ENCODE measurements at regions not wholly inside any gene's neighbourhood (a gene's known extent, or its start where the extent isn't known, plus 50 kb on each side); places are given as distances from the start of the nearest gene placed in this dataset.
"Not testable (repeated sequence)": the region's sequence is repeated elsewhere in the genome, so short reads cannot be mapped to it uniquely, and the experiment has no call there.

DNA sequence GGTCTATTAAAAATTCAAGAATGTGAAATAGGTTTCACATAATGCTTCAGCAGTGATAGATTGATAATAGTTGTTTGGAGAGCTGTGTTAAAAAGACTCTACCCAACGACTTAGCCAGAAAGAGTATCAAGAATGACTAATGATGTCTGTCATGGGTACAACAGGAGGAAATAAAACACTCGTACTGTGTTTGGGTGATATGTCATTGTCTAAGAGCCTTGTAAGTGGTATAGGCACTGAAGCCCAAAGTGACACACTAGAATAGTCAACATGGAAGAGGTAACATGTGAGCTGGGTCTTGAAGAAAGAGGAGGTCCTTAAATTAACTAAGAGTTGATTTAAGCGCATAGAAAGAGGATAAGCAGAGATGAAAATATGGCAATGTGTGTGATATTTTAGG lies 471.8 kb upstream of the MAN1A1 start:
- no peak for DNase-seq (ENCODE audit: low read depth in 2 of 2)

DNA sequence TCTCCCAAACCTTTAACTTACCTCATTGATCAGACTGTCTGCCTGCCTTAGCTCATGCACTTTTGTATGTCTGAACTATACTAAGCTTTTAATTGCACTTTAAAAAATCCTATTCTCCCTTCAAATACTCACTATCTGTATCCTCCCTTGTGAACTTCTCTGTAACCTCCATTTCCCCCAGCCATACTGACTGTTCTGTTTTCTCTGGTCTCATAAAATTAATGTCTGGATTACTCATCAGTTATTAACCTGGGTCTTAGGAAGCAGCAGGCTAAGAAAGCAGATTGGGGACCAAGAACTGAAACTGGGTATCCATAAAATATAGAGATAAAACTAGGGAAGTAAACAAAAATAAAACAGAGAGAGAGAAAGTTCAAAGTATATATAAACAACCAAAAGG lies 469.3 kb upstream of the MAN1A1 start:
- DNase-seq (ENCODE audit: low read depth in 2 of 2), result no peak

DNA sequence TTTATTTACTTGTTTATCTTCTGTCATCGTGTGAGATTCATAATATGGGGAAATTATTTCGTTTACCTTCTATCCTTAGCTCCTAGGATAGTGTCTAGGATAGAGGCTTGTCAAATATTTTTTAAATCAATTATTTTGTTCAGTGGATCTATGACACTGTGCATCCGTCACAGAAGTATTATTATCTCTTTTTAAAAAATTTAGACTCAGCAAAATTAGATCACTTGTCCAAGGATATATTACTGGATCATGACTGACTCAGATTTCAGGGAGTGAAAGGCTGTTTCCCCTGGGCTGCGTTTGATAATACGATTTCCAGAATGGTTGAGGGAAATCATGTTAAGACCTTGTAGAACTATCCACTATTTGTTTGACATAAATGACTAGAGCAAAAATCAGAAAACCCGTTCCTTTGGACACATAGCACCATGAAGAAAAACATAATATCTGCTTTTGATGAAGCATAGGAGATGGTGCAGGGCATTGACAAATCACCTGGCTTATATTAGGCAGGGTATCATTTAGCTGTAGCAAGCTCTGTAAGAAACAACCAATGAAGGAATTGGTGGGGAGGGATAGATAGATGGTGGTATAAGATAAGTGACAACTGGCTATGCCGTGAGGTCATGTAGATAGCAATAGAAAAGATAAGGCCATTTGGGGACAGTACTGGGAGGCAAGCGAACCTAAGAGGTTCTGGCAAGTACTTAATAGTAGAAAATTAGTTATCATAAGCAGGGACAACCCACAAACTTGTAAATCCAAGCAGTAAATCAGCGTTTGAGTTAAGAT lies 465.2 kb upstream of the MAN1A1 start:
- DNase-seq (ENCODE audit: low read depth in 2 of 2), result no peak

DNA sequence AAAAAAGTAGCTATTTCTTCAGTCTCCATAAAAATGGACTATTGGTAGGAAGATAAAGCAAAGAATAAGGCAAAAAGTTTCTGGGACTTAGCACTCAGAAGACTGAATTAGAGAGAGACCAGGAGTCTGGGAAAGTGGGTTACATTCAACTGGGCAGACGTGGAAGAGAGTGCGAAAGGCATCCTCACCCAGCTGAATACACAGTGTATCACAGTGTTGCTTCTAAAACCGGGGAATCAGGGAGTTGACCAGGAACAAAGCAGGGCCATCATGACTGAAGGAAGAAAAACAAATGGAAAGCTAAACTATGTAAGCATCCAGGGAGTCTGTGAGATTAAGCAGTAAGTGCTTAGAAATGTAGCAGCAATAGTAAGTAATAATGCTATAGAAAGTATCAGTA lies 452.9 kb upstream of the MAN1A1 start:
- DNase-seq (ENCODE audit: low read depth in 2 of 2), result no peak

DNA sequence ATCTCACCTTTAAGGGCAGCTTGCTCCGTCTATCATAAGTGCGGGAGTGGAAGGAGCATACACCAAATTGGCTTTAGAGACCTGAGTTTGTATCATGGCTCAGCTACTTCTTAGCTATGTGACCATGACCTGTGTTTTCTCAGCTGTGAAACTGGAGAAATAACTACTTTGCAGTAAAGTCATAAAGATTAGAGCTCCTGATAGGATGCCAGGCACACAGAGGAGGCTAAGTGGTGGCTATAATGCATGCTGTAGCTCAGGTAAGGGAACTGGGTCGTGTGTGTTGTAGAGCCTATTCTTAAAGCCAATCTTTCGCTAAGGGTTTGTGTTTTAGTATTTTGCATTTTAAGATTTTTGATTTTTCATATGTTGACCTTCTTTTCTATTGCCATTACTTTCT lies 451.5 kb upstream of the MAN1A1 start:
- no peak for DNase-seq (ENCODE audit: low read depth in 2 of 2)

DNA sequence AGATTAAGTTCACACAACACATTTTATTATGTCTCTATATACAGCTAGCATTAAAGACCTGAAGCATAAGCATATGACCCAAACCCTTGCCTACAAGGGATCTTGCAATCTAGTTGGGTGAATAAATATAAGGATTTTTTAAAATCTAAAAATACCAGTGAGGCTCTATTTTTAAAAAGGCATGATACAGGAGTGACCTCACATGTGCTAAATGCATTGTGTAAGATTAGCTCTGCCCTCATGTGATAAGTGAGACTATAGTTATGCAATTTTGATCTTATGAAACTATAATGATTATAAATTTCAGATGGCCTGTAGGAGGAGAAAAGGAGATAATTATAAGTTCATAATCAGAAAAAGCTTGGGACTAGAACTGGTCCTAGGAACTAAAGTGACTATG lies 451.0 kb upstream of the MAN1A1 start:
- no peak for DNase-seq (ENCODE audit: low read depth in 2 of 2)

DNA sequence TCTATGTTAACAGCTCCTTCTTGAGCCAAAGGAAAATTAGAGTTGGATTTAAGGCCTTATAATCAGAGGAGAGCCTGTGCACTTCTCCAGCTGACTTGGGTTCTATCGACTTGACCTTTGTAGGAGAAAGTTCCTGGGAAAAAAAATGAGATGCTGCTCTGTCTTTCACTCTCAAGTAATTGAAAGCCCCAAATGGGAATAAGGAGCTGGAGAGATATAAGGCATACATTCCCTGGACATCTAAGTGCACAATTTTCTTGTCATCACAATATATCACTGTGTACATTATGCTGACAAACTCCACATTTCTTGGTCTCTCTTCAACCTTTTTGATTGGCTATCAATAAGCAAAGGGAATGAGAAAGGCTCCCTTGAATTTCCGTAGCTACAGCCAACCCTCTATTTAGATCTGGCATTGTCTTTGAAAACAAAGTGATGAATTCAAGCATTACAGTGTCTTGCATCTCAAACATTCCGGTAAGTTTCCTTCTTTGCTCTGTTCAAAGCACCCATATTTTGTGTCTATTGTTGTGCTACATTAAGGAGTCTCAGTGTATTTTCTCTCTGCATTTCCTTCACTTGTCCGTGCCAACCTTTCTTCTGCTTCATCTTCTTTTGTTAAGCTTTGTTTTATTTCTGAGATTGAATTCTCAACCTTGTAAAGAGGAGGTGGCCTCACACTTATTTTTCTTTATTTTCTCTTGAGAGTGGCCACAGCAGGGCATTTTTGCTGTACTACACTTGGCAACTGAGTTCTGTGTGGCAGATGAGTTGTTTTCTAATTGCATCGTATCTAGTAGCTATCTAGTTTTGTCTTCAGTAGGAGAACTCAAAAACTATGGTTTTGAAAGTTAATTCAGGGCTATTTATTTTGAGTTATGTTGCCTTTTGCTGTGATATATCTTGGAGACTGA lies 450.3 kb upstream of the MAN1A1 start:
- no peak for DNase-seq (ENCODE audit: low read depth in 2 of 2)

DNA sequence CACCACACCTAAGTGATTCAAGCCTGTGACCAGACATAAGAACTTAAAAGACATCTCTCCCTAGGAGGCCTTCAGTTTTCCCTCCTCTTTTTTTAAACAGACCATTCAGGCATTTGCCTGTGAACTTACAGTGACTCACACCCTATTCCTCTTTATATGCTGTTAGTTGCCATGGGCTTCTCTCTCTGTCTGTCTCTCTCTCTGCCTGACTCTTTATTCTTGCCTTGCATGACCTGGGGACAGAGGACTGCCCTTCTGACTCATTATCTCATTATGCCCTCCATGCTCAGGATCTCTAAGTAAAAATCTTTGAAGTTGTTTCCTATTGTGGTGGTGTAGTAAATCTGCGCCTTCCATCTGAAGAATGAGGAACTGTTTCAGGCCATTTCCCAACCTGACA lies 442.2 kb upstream of the MAN1A1 start:
- no peak for DNase-seq (ENCODE audit: low read depth in 2 of 2)

DNA sequence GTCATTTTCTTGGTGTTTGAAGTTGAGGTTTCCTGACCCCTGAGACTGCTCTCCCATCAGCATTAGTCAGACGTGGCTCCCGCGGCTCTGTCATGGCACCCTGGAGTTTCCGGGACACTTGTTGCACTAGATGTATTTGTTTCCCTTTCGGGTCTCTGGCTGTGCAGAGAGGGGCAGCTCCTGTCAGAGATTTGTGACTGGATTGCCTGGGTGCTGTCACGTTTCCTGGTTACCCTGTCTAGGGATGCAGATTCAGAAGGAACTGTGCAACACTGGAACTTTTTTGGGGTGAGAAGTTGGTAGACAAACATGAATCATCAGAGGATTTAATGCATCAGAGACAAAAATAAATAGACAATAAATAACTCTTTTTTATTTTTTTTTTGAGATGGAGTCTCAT lies 431.8 kb upstream of the MAN1A1 start:
- no peak for DNase-seq (ENCODE audit: low read depth in 2 of 2)

DNA sequence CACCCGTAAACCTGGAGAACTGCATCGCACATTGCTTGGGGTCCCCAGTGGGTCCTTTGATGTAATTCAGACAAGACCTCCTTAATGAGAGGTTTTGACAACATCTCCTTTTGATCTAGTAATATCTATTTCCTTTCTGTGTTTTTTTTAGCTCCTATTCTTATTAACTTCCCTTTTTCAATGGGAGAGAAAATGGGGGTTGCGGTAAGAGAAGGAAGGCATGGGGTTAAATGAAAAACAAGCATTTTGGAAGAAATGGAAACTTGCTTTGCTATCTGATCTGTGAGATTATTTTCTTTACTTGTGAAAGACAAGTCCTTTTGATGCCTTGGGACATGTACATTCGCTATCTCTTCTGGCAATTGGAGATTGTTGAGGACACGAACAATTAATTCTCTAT lies 418.6 kb upstream of the MAN1A1 start:
- no peak for DNase-seq (ENCODE audit: low read depth in 2 of 2)

DNA sequence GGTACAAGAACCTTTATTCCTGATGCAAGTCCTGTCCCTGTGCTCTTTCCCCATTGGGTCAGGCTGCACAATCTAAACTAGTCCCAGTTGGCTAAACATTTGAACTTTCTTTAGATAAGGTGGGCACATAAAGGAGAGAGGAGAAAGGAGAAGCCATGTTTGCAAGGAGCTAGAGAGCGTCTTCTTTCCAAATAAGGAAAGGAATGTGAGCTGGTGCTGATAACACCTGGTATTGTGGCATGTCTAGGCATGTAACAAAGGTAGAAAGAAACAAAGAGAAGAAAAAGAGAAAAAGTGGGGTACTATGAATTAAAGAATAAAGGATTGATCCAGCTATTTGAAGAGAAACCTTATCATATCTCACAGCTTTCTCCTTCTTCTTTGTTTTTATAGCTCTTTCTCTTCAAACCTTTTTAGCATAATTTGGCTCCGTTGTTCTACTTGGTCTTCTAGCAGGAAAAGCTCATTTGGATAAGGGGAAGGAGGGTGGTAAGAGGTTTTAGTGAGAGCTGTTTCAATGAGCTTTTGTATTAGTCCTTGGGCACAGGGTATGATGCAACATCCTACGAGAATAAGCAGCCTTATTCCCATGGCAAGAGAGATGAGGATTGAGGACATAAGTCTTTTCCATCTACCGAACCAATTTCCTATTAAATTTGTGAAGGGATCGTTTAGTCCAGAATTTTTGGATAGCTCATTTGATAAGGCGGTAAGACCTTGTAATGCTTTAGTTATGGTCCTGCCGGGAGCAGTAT lies 415.5 kb upstream of the MAN1A1 start:
- no peak for DNase-seq (ENCODE audit: low read depth in 2 of 2)

DNA sequence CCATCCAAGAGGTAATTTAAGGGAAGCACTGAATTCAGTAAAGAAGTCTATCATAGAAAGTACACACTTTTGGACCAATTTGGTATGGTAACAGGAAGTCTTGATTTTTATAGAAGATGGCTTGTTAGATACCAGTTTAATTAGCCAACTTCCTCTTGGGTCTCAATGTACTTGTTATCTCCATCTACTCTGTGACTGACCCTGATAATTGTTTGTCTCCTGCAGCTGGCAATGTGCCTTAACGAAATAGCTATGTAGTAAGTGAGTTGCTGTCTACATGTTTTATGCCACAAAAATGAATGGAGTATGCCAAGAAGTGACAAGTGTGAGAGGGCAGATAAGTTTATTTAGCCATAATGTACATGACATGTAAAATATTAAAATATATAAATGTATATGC lies 410.5 kb upstream of the MAN1A1 start:
- no peak for DNase-seq (ENCODE audit: low read depth in 2 of 2)

DNA sequence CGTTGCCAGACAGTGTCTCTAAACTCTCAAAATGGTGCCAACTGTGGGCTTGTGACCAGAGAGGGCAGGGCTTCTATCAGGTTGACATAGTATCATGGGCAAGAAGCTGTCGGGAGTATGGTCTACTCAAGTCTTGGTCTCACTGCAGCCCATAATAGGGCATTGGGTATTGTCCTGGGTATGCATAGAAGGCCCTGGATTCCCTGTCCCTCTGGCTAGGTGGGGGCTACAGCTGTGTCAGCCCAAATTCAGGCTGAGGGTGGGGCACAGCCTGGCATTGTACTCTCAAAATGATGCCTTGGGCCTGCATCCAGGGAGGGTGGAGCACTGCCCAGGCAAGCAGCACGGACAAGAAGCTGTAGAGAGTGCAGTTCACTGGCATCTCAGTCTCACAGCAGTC lies 408.8 kb upstream of the MAN1A1 start:
- no peak for DNase-seq (ENCODE audit: low read depth in 2 of 2)

DNA sequence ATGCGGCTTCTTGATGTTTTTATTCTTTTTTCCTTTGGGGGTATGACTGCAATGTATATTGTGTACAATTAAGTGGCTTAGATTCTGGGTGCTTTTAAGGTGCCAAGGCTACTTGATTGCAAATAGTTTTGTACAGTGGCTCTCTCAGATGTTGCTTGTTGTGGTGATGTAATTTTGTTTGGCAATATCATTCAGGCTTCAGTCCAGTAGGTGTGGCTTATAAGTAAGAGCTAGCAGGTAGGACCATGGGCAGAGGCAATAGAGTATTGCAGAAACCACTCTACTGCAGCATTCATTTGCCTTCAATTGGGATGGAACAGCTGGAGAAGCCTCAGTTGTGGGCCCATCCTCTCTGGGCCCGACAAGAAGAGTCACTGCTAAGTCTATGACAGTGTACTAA lies 407.9 kb upstream of the MAN1A1 start:
- DNase-seq (ENCODE audit: low read depth in 2 of 2), result no peak

DNA sequence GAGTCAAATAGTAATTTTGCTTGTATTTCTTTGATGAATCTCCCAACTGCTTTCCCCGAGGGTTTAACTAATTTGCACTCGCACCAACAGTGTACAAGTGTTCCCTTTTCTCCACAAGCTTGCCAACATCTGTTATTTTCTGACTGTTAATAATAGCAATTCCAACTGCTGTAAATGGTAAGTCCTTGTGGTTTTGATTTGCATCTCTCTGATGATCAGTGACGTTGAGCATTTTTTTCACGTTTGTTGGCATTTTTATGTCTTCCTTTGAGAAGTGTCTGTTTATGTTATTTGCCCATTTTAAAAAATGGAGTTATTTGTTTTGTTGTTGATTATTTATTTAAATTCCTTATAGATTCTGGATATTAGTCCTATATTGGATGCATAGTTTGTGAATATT lies 399.8 kb upstream of the MAN1A1 start:
- no peak for DNase-seq (ENCODE audit: low read depth in 2 of 2)

DNA sequence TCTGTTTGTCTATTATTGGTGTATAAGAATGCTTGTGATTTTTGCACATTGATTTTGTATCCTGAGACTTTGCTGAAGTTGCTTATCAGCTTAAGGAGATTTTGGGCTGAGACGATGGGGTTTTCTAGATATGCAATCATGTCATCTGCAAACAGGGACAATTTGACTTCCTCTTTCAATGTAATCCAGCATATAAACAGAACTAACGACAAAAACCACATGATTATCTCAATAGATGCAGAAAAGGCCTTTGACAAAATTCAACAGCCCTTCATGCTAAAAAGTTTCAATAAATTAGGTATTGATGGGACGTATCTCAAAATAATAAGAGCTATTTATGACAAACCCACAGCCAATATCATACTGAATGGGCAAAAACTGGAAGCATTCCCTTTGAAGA lies 399.0 kb upstream of the MAN1A1 start:
- not testable (repeated sequence) for DNase-seq (ENCODE audit: low read depth in 2 of 2)

DNA sequence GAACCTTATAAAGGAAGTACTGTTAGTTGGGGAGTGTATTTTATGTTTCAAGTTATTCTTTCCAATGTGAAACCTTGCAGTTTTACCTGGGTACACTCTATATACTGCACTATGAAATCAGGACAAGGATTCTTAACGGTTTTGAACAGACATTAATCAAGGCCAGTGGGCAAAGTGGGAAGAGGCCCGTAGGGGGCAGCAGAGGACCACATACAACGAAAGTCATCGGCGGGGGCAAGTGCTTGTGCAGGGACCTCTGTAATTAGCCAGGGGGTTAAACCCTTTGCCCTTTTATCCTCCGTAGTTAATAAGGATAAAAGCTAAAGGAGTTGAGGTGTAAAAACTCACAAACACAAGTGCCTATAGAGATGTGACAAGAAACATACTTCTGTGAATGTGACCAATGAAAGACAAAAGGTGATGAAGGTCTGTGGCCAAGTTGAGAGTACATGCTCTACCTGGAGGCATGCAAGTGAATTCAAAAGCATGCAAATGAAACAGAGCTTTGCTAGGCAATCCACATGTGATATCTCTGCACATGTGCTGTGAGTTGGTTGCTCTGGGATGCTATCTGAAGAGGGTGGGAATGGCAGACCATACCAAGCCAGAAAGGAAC lies 392.7 kb upstream of the MAN1A1 start:
- peak; percentile 32 to 58 for DNase-seq (ENCODE audit: low read depth in 2 of 2)

DNA sequence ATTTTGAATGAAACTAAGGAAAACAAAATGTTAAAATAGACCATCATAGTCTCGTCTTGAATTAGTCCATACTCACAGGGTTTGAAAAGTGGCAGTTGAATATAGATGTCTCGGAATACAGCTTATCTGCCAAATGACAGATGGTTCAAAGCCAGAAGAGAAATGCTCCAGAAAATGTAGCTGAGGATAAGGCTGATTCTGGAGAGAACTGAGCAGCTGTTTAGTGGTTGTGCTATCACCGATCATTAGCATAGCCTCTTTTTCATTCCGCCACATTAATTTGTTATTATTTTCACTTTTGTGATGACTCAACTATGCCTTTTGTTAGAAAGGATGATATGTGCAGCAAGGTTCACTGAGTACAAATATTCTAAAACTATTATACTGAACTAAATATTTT lies 390.2 kb upstream of the MAN1A1 start:
- DNase-seq (ENCODE audit: low read depth in 2 of 2), result no peak

DNA sequence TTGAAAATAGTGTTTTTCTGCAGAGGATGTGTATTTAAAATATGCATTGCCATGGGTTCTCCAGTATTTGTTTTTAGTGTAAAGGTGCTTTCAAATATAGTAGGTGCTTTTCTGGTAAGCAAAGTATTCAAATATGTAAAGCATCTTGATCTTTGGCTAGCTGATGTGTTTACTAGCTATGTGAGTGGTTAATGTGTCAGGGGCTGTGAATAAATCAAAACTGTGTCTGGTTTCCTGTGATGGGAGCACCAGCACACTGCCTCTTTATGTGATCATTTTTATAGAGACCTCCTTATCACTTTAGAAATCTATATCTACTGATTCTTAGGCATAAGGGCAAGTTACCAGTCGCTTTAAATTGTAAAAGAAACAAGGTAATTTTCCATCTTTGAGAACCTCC lies 388.9 kb upstream of the MAN1A1 start:
- DNase-seq (ENCODE audit: low read depth in 2 of 2), result no peak

DNA sequence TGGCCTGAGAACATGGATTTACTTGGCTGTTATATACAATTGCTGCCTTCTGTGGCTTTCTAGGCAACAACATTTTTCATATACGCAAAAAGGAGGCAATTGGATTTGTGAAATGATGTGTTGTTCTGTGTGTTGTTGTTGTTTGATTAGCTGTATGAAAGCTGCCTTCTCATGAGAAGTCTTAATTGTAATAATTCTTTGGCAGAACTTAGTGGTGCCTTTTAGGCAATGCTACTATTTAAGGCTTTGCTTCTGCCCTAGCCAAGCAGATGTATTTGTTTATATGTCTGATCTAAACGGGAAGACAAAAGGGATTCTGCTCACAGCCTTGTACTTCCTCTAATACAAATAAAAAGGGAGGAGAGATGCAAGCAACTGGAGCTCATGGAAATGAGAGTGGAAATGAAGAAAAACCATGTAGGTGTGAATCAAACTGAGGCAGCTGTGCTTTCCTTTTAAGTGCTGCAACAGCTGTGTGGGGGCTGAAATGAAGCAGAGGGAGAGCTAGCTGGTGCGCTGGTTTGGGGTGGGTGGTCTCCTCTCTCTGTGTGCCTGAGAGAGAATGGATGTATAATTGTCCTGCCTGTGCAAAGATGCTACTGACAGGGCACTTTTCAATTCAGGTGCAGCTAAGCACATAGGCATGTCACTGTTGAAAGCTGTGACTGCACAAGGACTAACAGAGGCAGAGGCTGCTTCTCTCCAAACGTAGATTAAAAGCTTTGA lies 386.9 kb upstream of the MAN1A1 start:
- no peak for DNase-seq (ENCODE audit: low read depth in 2 of 2)

DNA sequence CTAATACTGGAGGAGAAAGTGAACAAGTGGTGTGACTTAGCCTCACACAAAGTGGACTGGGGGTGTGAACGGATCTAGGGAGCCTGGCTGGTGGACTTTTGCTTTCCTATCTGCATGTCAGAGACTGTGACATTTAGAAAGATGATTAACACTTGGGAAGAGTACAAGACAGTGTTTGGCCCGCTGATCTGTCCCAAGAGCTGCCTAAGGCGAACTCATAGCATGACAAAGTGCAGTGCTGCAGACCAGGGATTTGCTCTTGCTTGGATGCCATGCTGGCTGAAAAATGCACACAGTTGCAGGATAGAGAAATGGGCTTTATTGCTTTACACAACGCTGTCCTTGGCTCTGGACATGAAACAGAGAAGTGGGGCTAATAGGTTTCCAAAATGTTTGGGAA lies 386.0 kb upstream of the MAN1A1 start:
- no peak for DNase-seq (ENCODE audit: low read depth in 2 of 2)
